ENCODE measurements at regions not wholly inside any gene's neighbourhood (a gene's known extent, or its start where the extent isn't known, plus 50 kb on each side); places are given as distances from the start of the nearest gene placed in this dataset.

- TF ChIP-seq CTCF (IDR thresholded peaks at IDR 0.05) (no peak), SIN3A (IDR thresholded peaks at IDR 0.05; ENCODE audit: borderline replicate concordance, low read depth, low read length) (no peak), RXRA (IDR thresholded peaks at IDR 0.05; ENCODE audit: borderline replicate concordance, low read depth) (no peak), GABPA (IDR thresholded peaks at IDR 0.05; ENCODE audit: low read depth) (no peak), TAF1 (IDR thresholded peaks at IDR 0.05; ENCODE audit: borderline replicate concordance, low read depth, low read length) (no peak), RCOR1 (IDR thresholded peaks at IDR 0.05; ENCODE audit: low read length) (no peak), MEF2A (IDR thresholded peaks at IDR 0.05; ENCODE audit: borderline replicate concordance, low read depth) (no peak), JUND (IDR thresholded peaks at IDR 0.05) (no peak), POLR2AphosphoS5 (IDR thresholded peaks at IDR 0.05; ENCODE audit: low read depth, low read length) (no peak), MAX (IDR thresholded peaks at IDR 0.05; ENCODE audit: low read depth) (no peak), TEAD4 (IDR thresholded peaks at IDR 0.05; ENCODE audit: borderline replicate concordance, insufficient read depth) (no peak), YY1 (IDR thresholded peaks at IDR 0.05; ENCODE audit: low read depth) (no peak), TCF12 (IDR thresholded peaks at IDR 0.05) (no peak)
Observed at GRCh38 chr6:168724669-168725570, 283.9 kb downstream of the SMOC2 start.
